Gastroesophageal sphincter (tissue), 4 donors: ENCODE measurements at regions not wholly inside any gene's neighbourhood (a gene's known extent, or its start where the extent isn't known, plus 50 kb on each side); places are given as distances from the start of the nearest gene placed in this dataset.

ENCODE experiments used
- ATAC-seq: fragments of 150-250 bp; one replicate; pipeline ENCODE4 v1.9.1; 2016; ENCODE audit warnings: mild to moderate bottlenecking, moderate library complexity
- H3K27ac ChIP-seq, 4 donors: fragments of 200-600 bp; sonication (generic) in 3 of 4; 1 replicate in 3 of 4; 2 replicates in 1 of 4; pipeline ENCODE4 v1.5.1; 2016 to 2019
- H3K27me3 ChIP-seq: fragments of 200-600 bp; sonication (generic); one replicate; pipeline ENCODE4 v1.5.1; 2019
- H3K36me3 ChIP-seq, 2 donors: fragments of 200-600 bp; sonication (generic); one replicate each; pipeline ENCODE4 v1.5.1; 2019; ENCODE audit warnings: control low read depth in 1 of 2
- H3K4me1 ChIP-seq, 3 donors: fragments of 200-600 bp; sonication (generic); 1 replicate in 2 of 3; 2 replicates in 1 of 3; pipeline ENCODE4 v1.5.1; 2016 to 2019; ENCODE audit warnings: control low read depth in 2 of 3
- H3K4me3 ChIP-seq, 2 donors: fragments of 200-600 bp; sonication (generic); one replicate each; pipeline ENCODE4 v1.5.1; 2019; ENCODE audit warnings: mild to moderate bottlenecking in 1 of 2, moderate library complexity in 1 of 2
- H3K9me3 ChIP-seq, 3 donors: fragments of 200-600 bp; sonication (generic); one replicate each; pipeline ENCODE4 v1.5.1; 2017 to 2019; ENCODE audit warnings: control low read depth in 2 of 3
- EP300 ChIP-seq: sonication (generic); formaldehyde crosslinking; IDR thresholded peaks from one replicate; pipeline ENCODE4 v1.6.1; 2017; ENCODE audit warnings: antibody characterized with exemption, mild to moderate bottlenecking
- POLR2A ChIP-seq, 2 donors: fragments of 450-650 bp; IDR thresholded peaks; one replicate each; pipeline ENCODE4 v1.6.1; 2017; ENCODE audit warnings: antibody characterized with exemption in 2 of 2, mild to moderate bottlenecking in 2 of 2, moderate library complexity in 1 of 2
- POLR2AphosphoS5 ChIP-seq: sonication (generic); formaldehyde crosslinking; IDR thresholded peaks from one replicate; pipeline ENCODE4 v1.6.1; 2017; ENCODE audit warnings: antibody characterized with exemption
- WGBS, 2 donors: methylation state at CpG; one replicate each; pipeline ENCODE4 v1.1.5; 2018; ENCODE audit warnings: low coverage in 1 of 2; 5-methylcytosine and 5-hydroxymethylcytosine counted together
- TF ChIP-seq, protein P1 (sequence below), 4 experiments: fragments of 200-600 bp in 2 of 4; fragments of 450-650 bp in 2 of 4; sonication (generic) in 1 of 4; IDR thresholded peaks; one replicate each; pipeline ENCODE4 v1.5.1; 2017 to 2019; ENCODE audit warnings: antibody characterized with exemption in 4 of 4, mild to moderate bottlenecking in 2 of 4, moderate library complexity in 2 of 4

DNA sequence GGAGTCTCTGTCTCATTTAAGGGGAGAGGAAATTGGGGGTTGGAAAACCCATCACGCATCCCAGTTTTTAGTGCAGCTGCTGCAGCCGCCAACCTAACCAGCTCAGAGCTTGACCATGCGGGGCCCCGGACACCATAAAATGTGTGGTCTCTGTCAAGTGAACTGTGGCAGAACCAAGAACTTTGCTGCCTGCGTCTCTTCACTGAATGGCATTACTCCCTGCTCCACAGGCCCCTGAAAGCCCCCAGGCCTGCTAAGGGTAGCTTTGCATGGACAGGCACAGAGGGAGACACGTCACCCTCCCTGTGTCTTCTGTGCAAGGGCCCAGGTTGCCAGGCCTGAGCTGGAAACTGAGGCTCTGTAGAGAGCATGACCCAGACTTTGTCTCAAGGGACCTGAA lies 144.6 kb upstream of the GPR26 start:
- no peaks in the 10 kb centered on the region for H3K36me3 ChIP-seq
- ATAC-seq = no peak
- H3K27ac ChIP-seq = no peak overlapping the region
- H3K4me3 ChIP-seq = no peak overlapping the region
- H3K27me3 ChIP-seq = peaks cover 20% of the 10 kb centered on the region
- WGBS, 2 donors = 0 to 85% methylated on average over 1 to 4 of the region's 6 CpGs
- TF ChIP-seq POLR2A (IDR thresholded peaks at IDR 0.05) (no peak), EP300 (no peak), POLR2AphosphoS5 (no peak)
- TF ChIP-seq, protein P1, sequence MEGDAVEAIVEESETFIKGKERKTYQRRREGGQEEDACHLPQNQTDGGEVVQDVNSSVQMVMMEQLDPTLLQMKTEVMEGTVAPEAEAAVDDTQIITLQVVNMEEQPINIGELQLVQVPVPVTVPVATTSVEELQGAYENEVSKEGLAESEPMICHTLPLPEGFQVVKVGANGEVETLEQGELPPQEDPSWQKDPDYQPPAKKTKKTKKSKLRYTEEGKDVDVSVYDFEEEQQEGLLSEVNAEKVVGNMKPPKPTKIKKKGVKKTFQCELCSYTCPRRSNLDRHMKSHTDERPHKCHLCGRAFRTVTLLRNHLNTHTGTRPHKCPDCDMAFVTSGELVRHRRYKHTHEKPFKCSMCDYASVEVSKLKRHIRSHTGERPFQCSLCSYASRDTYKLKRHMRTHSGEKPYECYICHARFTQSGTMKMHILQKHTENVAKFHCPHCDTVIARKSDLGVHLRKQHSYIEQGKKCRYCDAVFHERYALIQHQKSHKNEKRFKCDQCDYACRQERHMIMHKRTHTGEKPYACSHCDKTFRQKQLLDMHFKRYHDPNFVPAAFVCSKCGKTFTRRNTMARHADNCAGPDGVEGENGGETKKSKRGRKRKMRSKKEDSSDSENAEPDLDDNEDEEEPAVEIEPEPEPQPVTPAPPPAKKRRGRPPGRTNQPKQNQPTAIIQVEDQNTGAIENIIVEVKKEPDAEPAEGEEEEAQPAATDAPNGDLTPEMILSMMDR (IDR thresholded peaks at IDR 0.05) = no peak
- no peaks in the 10 kb centered on the region for H3K9me3 ChIP-seq
- no peaks in the 10 kb centered on the region for H3K4me1 ChIP-seq

DNA sequence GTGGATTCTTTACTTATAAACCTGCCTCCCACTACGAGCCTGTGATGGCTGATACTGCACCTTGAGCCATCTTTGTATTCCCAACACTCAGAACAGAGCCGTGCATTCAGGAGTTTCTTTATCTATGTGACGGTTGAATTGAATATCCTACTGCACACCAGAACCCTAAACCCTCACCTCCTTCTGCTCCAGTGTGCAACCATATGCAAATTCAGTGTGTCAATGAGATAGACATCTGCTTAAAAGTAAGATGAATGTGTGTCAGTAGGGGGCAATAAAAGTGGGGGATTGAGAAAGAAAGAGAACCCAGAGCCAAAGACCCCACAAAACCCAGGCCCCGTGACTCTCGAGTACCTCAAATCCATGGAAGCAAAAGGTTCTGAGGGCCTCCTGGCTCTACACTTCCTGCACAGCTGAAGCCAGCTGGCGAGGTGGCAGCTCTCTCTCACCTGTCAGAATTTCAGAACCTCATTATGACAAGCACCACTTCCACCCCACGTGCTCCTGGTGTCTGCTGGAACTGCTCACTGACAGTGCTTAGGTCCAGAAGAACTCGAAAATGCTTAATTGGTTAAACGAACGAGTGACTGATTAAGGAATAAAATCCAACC lies 143.3 kb upstream of the GPR26 start:
- 60 to 77% methylated on average over 9 of the region's 10 CpGs for WGBS, 2 donors
- TF ChIP-seq POLR2A (IDR thresholded peaks at IDR 0.05) = no peak
- TF ChIP-seq EP300 = no peak
- TF ChIP-seq, protein P1 (IDR thresholded peaks at IDR 0.05) = no peak
- no peak for TF ChIP-seq POLR2AphosphoS5
- no peak overlapping the region for H3K27ac ChIP-seq
- ATAC-seq = no peak
- no peak overlapping the region for H3K4me3 ChIP-seq
- peaks cover 17% of the 10 kb centered on the region for H3K27me3 ChIP-seq
- no peaks in the 10 kb centered on the region for H3K9me3 ChIP-seq
- no peaks in the 10 kb centered on the region for H3K4me1 ChIP-seq
- H3K36me3 ChIP-seq = no peaks in the 10 kb centered on the region

DNA sequence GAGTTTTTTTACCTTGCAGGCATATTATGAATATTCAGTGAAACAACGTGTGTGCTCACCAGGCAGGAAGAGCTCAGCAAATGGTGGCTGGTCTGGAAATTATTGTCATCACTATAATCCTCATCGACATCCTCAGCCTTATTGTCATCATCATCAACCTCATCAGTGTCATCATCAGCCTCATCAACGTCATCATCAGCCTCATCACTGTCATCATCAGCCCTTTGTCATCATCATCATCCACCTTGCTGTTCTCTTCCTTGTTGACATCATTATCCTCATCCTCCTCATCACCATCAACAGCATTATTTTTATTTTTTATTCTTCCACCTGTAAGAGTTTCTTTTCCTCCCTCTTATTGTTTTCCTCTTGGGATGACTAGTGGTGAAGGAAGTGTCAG lies 142.3 kb upstream of the GPR26 start:
- WGBS, 2 donors = 81 to 83% methylated on average over 3 of the region's 3 CpGs
- Histone ChIP-seq H3K4me1 (no peaks in the 10 kb centered on the region), H3K9me3 (no peaks in the 10 kb centered on the region), H3K4me3 (no peak overlapping the region), H3K36me3 (no peaks in the 10 kb centered on the region), H3K27me3 (peaks cover 17% of the 10 kb centered on the region), H3K27ac (no peak overlapping the region)
- TF ChIP-seq EP300 = no peak
- TF ChIP-seq POLR2A (IDR thresholded peaks at IDR 0.05) = no peak
- TF ChIP-seq, protein P1 (IDR thresholded peaks at IDR 0.05) = no peak
- no peak for TF ChIP-seq POLR2AphosphoS5
- ATAC-seq = no peak

DNA sequence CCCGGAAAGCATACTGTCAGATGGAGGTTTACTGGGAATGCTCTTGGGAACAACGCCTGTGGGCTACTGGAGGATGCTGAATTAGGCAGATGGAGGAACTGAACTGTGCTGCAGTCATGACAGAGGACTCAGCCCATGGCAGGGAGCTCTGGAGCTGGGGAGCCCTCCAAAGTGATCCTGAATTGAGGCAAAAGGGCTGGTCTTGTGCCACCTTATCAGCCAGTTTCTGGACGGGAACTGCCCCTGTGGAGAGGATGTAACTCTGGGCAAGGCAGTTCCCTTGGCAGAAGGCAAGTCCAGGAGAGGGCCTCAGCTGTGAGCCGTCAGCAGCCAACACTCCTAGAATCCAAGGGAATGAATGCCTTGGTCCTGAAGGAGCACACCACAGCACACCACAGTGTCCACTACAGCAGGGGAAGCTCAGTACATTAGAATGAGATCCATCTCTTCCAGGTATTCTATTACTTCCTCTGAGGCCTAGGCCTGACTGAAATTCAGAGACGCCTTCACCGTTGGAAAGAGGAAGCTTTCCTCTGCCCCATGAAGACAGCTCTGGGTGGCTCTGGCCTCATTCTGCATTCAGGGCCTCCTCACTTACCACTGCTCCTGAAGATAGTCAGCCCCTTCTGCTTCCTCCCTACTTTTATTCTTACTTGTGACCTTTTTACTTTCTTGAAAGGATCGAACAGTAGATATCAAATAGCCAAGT lies 139.6 kb upstream of the GPR26 start:
- TF ChIP-seq POLR2AphosphoS5 (no peak), POLR2A (IDR thresholded peaks at IDR 0.05) (no peak), EP300 (no peak)
- TF ChIP-seq, protein P1 (IDR thresholded peaks at IDR 0.05) = no peak
- Histone ChIP-seq H3K27me3 (peaks cover 20% of the 10 kb centered on the region), H3K27ac (no peak overlapping the region), H3K36me3 (no peaks in the 10 kb centered on the region), H3K4me1 (no peaks in the 10 kb centered on the region), H3K9me3 (no peaks in the 10 kb centered on the region), H3K4me3 (no peak overlapping the region)
- WGBS, 2 donors = 72 to 100% methylated on average over 1 to 6 of the region's 7 CpGs
- no peak for ATAC-seq

DNA sequence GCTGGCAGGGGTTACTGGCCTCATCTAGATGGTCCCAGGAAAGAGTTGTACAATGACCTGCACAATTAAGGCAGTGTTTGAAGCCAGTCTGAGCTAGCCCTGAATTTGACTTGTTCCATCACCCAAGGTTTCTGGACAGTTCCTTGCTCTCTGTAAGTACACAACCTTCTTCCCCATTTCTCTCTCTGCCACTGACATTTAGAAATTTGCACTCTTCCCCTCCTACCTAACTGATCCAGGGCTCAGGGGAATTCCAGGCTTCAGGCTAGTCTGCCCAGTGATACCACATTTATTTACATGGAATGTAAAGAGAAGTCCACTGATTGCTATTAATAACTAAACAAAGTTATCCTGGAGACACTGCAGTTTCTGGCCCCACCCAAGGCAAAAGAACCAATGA lies 139.0 kb upstream of the GPR26 start:
- H3K27ac ChIP-seq = no peak overlapping the region
- no peak for TF ChIP-seq POLR2AphosphoS5
- TF ChIP-seq POLR2A (IDR thresholded peaks at IDR 0.05) = no peak
- TF ChIP-seq, protein P1 (IDR thresholded peaks at IDR 0.05) = no peak
- TF ChIP-seq EP300 = no peak
- no peaks in the 10 kb centered on the region for H3K4me1 ChIP-seq
- H3K27me3 ChIP-seq = peaks cover 19% of the 10 kb centered on the region
- no peak for ATAC-seq
- H3K36me3 ChIP-seq = no peaks in the 10 kb centered on the region
- H3K9me3 ChIP-seq = peaks cover 0 to 5% (median 0%) of the 10 kb centered on the region in 3 donors
- no peak overlapping the region for H3K4me3 ChIP-seq
